ENCODE measurements at regions not wholly inside any gene's neighbourhood (a gene's known extent, or its start where the extent isn't known, plus 50 kb on each side); places are given as distances from the start of the nearest gene placed in this dataset.

DNA sequence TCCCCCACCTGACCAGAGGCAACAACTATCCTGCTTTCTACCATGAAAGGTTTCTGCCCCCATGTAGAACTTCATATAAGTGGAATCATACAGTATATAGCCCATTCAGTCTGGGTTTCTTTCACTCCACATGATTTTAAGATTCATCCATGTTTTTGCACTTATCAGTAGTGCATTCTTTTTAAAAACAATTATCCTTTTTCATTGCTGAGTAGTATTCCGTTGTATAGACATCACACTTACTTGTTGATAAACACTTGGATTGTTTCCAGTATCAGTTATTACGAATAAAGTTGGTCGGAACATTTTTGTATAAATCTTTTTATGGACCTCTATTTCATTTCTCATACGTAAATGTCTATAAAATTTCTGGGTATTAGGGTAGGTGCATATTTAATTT, 68.7 kb downstream of the CYCS start:
- TF ChIP-seq, protein P1, sequence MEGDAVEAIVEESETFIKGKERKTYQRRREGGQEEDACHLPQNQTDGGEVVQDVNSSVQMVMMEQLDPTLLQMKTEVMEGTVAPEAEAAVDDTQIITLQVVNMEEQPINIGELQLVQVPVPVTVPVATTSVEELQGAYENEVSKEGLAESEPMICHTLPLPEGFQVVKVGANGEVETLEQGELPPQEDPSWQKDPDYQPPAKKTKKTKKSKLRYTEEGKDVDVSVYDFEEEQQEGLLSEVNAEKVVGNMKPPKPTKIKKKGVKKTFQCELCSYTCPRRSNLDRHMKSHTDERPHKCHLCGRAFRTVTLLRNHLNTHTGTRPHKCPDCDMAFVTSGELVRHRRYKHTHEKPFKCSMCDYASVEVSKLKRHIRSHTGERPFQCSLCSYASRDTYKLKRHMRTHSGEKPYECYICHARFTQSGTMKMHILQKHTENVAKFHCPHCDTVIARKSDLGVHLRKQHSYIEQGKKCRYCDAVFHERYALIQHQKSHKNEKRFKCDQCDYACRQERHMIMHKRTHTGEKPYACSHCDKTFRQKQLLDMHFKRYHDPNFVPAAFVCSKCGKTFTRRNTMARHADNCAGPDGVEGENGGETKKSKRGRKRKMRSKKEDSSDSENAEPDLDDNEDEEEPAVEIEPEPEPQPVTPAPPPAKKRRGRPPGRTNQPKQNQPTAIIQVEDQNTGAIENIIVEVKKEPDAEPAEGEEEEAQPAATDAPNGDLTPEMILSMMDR (IDR thresholded peaks at IDR 0.05; ENCODE audit: poor library complexity, severe bottlenecking), result no peak
- no peak for TF ChIP-seq EP300 (conservative IDR thresholded peaks at IDR 0.05; ENCODE audit: poor library complexity, severe bottlenecking)
